Uterus (tissue), 3 donors: ENCODE measurements at regions not wholly inside any gene's neighbourhood (a gene's known extent, or its start where the extent isn't known, plus 50 kb on each side); places are given as distances from the start of the nearest gene placed in this dataset.

Experiments used
- DNase-seq, 2 donors: peaks; one replicate each; pipeline ENCODE4 v3.0.0-alpha.2; 2019 to 2020
- H3K27ac ChIP-seq, 2 donors: fragments of 200-600 bp; sonication (generic); 1 replicate in 1 of 2; 2 replicates in 1 of 2; pipeline ENCODE4 v1.5.1; 2016 to 2018
- H3K27me3 ChIP-seq, 2 donors: fragments of 200-600 bp; sonication (generic); one replicate each; pipeline ENCODE4 v1.5.1; 2018 to 2019; ENCODE audit warnings: control low read depth in 1 of 2
- H3K36me3 ChIP-seq, 2 donors: fragments of 200-600 bp; sonication (generic); one replicate each; pipeline ENCODE4 v1.5.1; 2019; ENCODE audit warnings: control low read depth in 1 of 2
- H3K4me1 ChIP-seq, 2 donors: fragments of 200-600 bp; sonication (generic); one replicate each; pipeline ENCODE4 v1.5.1; 2018 to 2019; ENCODE audit warnings: control low read depth in 1 of 2
- H3K4me3 ChIP-seq, 2 donors: fragments of 200-600 bp; sonication (generic); 1 replicate in 1 of 2; 2 replicates in 1 of 2; pipeline ENCODE4 v1.5.1; 2018 to 2019; ENCODE audit warnings: mild to moderate bottlenecking in 1 of 2
- H3K9me3 ChIP-seq, 2 donors: fragments of 200-600 bp; sonication (generic); one replicate each; pipeline ENCODE4 v1.5.1; 2019; ENCODE audit warnings: control low read depth in 1 of 2
- CTCF ChIP-seq, 4 experiments: fragments of 200-600 bp in 2 of 4; fragments of 450-650 bp in 2 of 4; sonication (generic) in 2 of 4; IDR thresholded peaks; one replicate each; pipeline ENCODE4 v1.5.1; 2016 to 2019; ENCODE audit warnings: antibody characterized with exemption in 4 of 4, mild to moderate bottlenecking in 2 of 4, moderate library complexity in 1 of 4
- POLR2A ChIP-seq, 2 donors: fragments of 450-650 bp; IDR thresholded peaks; one replicate each; pipeline ENCODE4 v1.6.1; 2016; ENCODE audit warnings: antibody characterized with exemption in 2 of 2, mild to moderate bottlenecking in 1 of 2, moderate library complexity in 1 of 2
- intact Hi-C: fragments of 100-400 bp; cut with DNase I; formaldehyde crosslinking; loops from one replicate; pipeline ENCODE4 v1.15.1; 2023; ENCODE audit warnings: low total_unique reads
- donor health status: DM: yes; HTN: yes; CAD: no.

- intact Hi-C loops = no loop called here
- Histone ChIP-seq H3K36me3 (no peaks in the 10 kb centered on the region), H3K27me3 (no peaks in the 10 kb centered on the region), H3K4me1 (no peaks in the 10 kb centered on the region), H3K9me3 (no peaks in the 10 kb centered on the region), H3K27ac (no peak overlapping the region), H3K4me3 (no peak overlapping the region)
- TF ChIP-seq CTCF (IDR thresholded peaks at IDR 0.05) (no peak), POLR2A (IDR thresholded peaks at IDR 0.05) (no peak)
- no peak for DNase-seq
Observed at GRCh38 chr7:21355406-21355874, 72.4 kb upstream of the SP4 start.

- Histone ChIP-seq H3K27me3 (no peaks in the 10 kb centered on the region), H3K9me3 (no peaks in the 10 kb centered on the region), H3K27ac (no peak overlapping the region), H3K36me3 (no peaks in the 10 kb centered on the region), H3K4me1 (no peaks in the 10 kb centered on the region), H3K4me3 (no peak overlapping the region)
- DNase-seq = no peak
- no peak for TF ChIP-seq CTCF (IDR thresholded peaks at IDR 0.05)
- no peak for TF ChIP-seq POLR2A (IDR thresholded peaks at IDR 0.05)
- intact Hi-C loops = no loop called here
Observed at GRCh38 chr7:21356616-21357015, 71.3 kb upstream of the SP4 start.

- DNase-seq = no peak
- intact Hi-C loops = no loop called here
Observed at GRCh38 chr7:21357151-21358097, 70.5 kb upstream of the SP4 start.

GRCh38 chr7:21358648-21359047, 69.2 kb upstream of the SP4 start:
- DNase-seq = no peak
- no peak overlapping the region for H3K4me3 ChIP-seq
- intact Hi-C loops = no loop called here
- H3K9me3 ChIP-seq = no peaks in the 10 kb centered on the region
- H3K27me3 ChIP-seq = no peaks in the 10 kb centered on the region
- H3K36me3 ChIP-seq = no peaks in the 10 kb centered on the region
- TF ChIP-seq POLR2A (IDR thresholded peaks at IDR 0.05) (no peak), CTCF (IDR thresholded peaks at IDR 0.05) (no peak)
- no peak overlapping the region for H3K27ac ChIP-seq
- H3K4me1 ChIP-seq = no peaks in the 10 kb centered on the region

More at GRCh38 chr7:21357151-21358097, 70.5 kb upstream of the SP4 start:
- Histone ChIP-seq H3K4me1 (no peaks in the 10 kb centered on the region), H3K36me3 (no peaks in the 10 kb centered on the region), H3K4me3 (no peak overlapping the region), H3K27ac (no peak overlapping the region), H3K27me3 (no peaks in the 10 kb centered on the region), H3K9me3 (no peaks in the 10 kb centered on the region)
- no peak for TF ChIP-seq POLR2A (IDR thresholded peaks at IDR 0.05)
- TF ChIP-seq CTCF (IDR thresholded peaks at IDR 0.05) = no peak

GRCh38 chr7:21359163-21359562, 68.7 kb upstream of the SP4 start:
- intact Hi-C loops = no loop called here
- Histone ChIP-seq H3K27me3 (no peaks in the 10 kb centered on the region), H3K4me3 (no peak overlapping the region), H3K27ac (no peak overlapping the region), H3K36me3 (no peaks in the 10 kb centered on the region), H3K4me1 (no peaks in the 10 kb centered on the region), H3K9me3 (no peaks in the 10 kb centered on the region)
- DNase-seq = no peak
- TF ChIP-seq CTCF (IDR thresholded peaks at IDR 0.05) = no peak
- no peak for TF ChIP-seq POLR2A (IDR thresholded peaks at IDR 0.05)
